H9 (cell line): ENCODE measurements at regions not wholly inside any gene's neighbourhood (a gene's known extent, or its start where the extent isn't known, plus 50 kb on each side); places are given as distances from the start of the nearest gene placed in this dataset.

ENCODE experiments used
- DNase-seq: peaks from one replicate; pipeline ENCODE4 v3.0.0-alpha.2; 2017
- H2AFZ ChIP-seq: one replicate; pipeline ENCODE4 v1.6.1; 2013; ENCODE audit warnings: mild to moderate bottlenecking, low read length, control low read depth, moderate library complexity
- H2AK5ac ChIP-seq: 2 replicates; pipeline ENCODE4 v1.6.1; 2013; ENCODE audit warnings: low read length, control low read depth, mixed read lengths; ENCODE audit not compliant: insufficient read length
- H2BK120ac ChIP-seq: one replicate; pipeline ENCODE4 v1.6.1; 2013; ENCODE audit warnings: low read depth, mild to moderate bottlenecking, low read length, control low read depth, inconsistent platforms; ENCODE audit not compliant: poor library complexity, severe bottlenecking
- H2BK12ac ChIP-seq: 2 replicates; pipeline ENCODE4 v1.6.1; 2013; ENCODE audit warnings: low read length, control low read depth, mixed read lengths, low read depth; ENCODE audit not compliant: insufficient read length
- H2BK15ac ChIP-seq: 2 replicates; pipeline ENCODE4 v1.6.1; 2013; ENCODE audit warnings: low read depth, low read length, control low read depth
- H2BK20ac ChIP-seq: one replicate; pipeline ENCODE4 v1.6.1; 2013; ENCODE audit warnings: low read depth, mild to moderate bottlenecking, low read length, control low read depth, inconsistent platforms; ENCODE audit not compliant: poor library complexity, severe bottlenecking
- H2BK5ac ChIP-seq: 2 replicates; pipeline ENCODE4 v1.6.1; 2013; ENCODE audit warnings: low read length, control low read depth, mixed read lengths; ENCODE audit not compliant: insufficient read length
- H3K14ac ChIP-seq: 2 replicates; pipeline ENCODE4 v1.6.1; 2013; ENCODE audit warnings: low read length, control low read depth; ENCODE audit not compliant: insufficient read depth
- H3K18ac ChIP-seq: 2 replicates; pipeline ENCODE4 v1.6.1; 2013; ENCODE audit warnings: low read depth, mild to moderate bottlenecking, mixed read lengths, low read length, control low read depth; ENCODE audit not compliant: insufficient read length
- H3K23ac ChIP-seq: 2 replicates; pipeline ENCODE4 v1.6.1; 2013; ENCODE audit warnings: low read length, control low read depth, mixed read lengths, low read depth; ENCODE audit not compliant: insufficient read length
- H3K23me2 ChIP-seq: 2 replicates; pipeline ENCODE4 v1.6.1; 2013; ENCODE audit warnings: low read depth, mild to moderate bottlenecking, mixed read lengths, low read length, control low read depth; ENCODE audit not compliant: insufficient read length, poor library complexity, severe bottlenecking
- H3K27ac ChIP-seq: 2 replicates; pipeline ENCODE4 v1.5.1; 2013; ENCODE audit warnings: low read length, control low read depth, mixed read lengths, low read depth; ENCODE audit not compliant: insufficient read length
- H3K27me3 ChIP-seq: 2 replicates; pipeline ENCODE4 v1.6.1; 2013; ENCODE audit warnings: low read length, control low read depth, inconsistent platforms; ENCODE audit not compliant: insufficient read depth
- H3K4ac ChIP-seq: 2 replicates; pipeline ENCODE4 v1.6.1; 2013; ENCODE audit warnings: low read depth, mild to moderate bottlenecking, control low read depth, inconsistent platforms, low read length, moderate library complexity
- H3K4me1 ChIP-seq: 2 replicates; pipeline ENCODE4 v1.6.1; 2013; ENCODE audit warnings: low read length, control low read depth, inconsistent platforms; ENCODE audit not compliant: insufficient read depth
- H3K4me2 ChIP-seq: 2 replicates; pipeline ENCODE4 v1.6.1; 2013; ENCODE audit warnings: low read length, control low read depth, mixed read lengths; ENCODE audit not compliant: insufficient read length, insufficient read depth
- H3K56ac ChIP-seq: 2 replicates; pipeline ENCODE4 v1.6.1; 2013; ENCODE audit warnings: low read depth, mild to moderate bottlenecking, mixed read lengths, low read length, control low read depth; ENCODE audit not compliant: insufficient read length
- H3K79me1 ChIP-seq: 2 replicates; pipeline ENCODE4 v1.6.1; 2013; ENCODE audit warnings: low read depth, mild to moderate bottlenecking, moderate library complexity, low read length, control low read depth, inconsistent platforms; ENCODE audit not compliant: insufficient read depth, poor library complexity, severe bottlenecking
- H3K79me2 ChIP-seq: 2 replicates; pipeline ENCODE4 v1.6.1; 2013; ENCODE audit warnings: low read length, control low read depth, inconsistent platforms; ENCODE audit not compliant: insufficient read depth
- H3K9ac ChIP-seq: 2 replicates; pipeline ENCODE4 v1.6.1; 2013; ENCODE audit warnings: low read length, control low read depth, mixed read lengths; ENCODE audit not compliant: insufficient read length; ENCODE audit errors: extremely low read depth
- H3K9me3 ChIP-seq: one replicate; pipeline ENCODE4 v1.6.1; 2013; ENCODE audit warnings: low read depth, low read length, inconsistent platforms; ENCODE audit not compliant: control insufficient read depth
- H3T11ph ChIP-seq: one replicate; pipeline ENCODE4 v1.6.1; 2013; ENCODE audit warnings: mild to moderate bottlenecking, low read length, control low read depth, inconsistent platforms
- H4K20me1 ChIP-seq: one replicate; pipeline ENCODE4 v1.6.1; 2013; ENCODE audit not compliant: control insufficient read depth, insufficient read length, insufficient read depth
- H4K5ac ChIP-seq: 2 replicates; pipeline ENCODE4 v1.6.1; 2013; ENCODE audit warnings: low read depth, mild to moderate bottlenecking, mixed read lengths, low read length, control low read depth; ENCODE audit not compliant: insufficient read length
- H4K8ac ChIP-seq: replicated peaks from 2 replicates; pipeline ENCODE4 v1.6.1; 2013; ENCODE audit warnings: low read length, control low read depth, mixed read lengths, low read depth; ENCODE audit not compliant: insufficient read length
- H4K91ac ChIP-seq: 2 replicates; pipeline ENCODE4 v1.6.1; 2013; ENCODE audit warnings: low read depth, mild to moderate bottlenecking, moderate library complexity, mixed read lengths, low read length, control low read depth; ENCODE audit not compliant: insufficient read length
- H3K27ac Mint-ChIP-seq, 3 experiments: 2 replicates in 2 of 3; 3 replicates in 1 of 3; pipeline ENCODE4 v1.8.0; 2020 to 2021; ENCODE audit warnings: mixed read lengths in 3 of 3, mild to moderate bottlenecking in 1 of 3, moderate library complexity in 1 of 3
- H3K27me3 Mint-ChIP-seq: 2 replicates; pipeline ENCODE4 v1.8.0; 2021; ENCODE audit warnings: low read depth, mild to moderate bottlenecking, moderate library complexity, mixed read lengths
- H3K36me3 Mint-ChIP-seq, 3 experiments: 2 replicates in 2 of 3; 3 replicates in 1 of 3; pipeline ENCODE4 v1.8.0; 2020 to 2021; ENCODE audit warnings: low read depth in 3 of 3, mixed read lengths in 3 of 3; ENCODE audit not compliant: insufficient read depth in 1 of 3
- H3K4me1 Mint-ChIP-seq, 2 experiments: 2 replicates each; pipeline ENCODE4 v1.8.0; 2020; ENCODE audit warnings: mixed read lengths in 2 of 2
- H3K4me3 Mint-ChIP-seq, 2 experiments: 2 replicates in 1 of 2; 3 replicates in 1 of 2; pipeline ENCODE4 v1.8.0; 2020 to 2021; ENCODE audit warnings: mild to moderate bottlenecking in 2 of 2, mixed read lengths in 2 of 2, moderate library complexity in 1 of 2
- H3K9me3 Mint-ChIP-seq, 2 experiments: 2 replicates in 1 of 2; 3 replicates in 1 of 2; pipeline ENCODE4 v1.8.0; 2020; ENCODE audit warnings: mild to moderate bottlenecking in 2 of 2, mixed read lengths in 2 of 2, moderate library complexity in 1 of 2
- WGBS: extraction: QIAGEN DNeasy Blood & Tissue Kit; methylation state at CpG from one replicate; pipeline ENCODE4 v1.1.7; 2013; ENCODE audit warnings: missing lambda C conversion rate, low lambda C conversion rate, mixed read lengths; ENCODE audit not compliant: insufficient read length; ENCODE audit errors: extremely low coverage; 5-methylcytosine and 5-hydroxymethylcytosine counted together
- TF ChIP-seq, protein P1 (sequence below): fragments of 200-600 bp; sonication (generic); conservative IDR thresholded peaks from 3 replicates; pipeline ENCODE4 v1.8.0; 2021; ENCODE audit warnings: antibody characterized with exemption, mild to moderate bottlenecking

DNA sequence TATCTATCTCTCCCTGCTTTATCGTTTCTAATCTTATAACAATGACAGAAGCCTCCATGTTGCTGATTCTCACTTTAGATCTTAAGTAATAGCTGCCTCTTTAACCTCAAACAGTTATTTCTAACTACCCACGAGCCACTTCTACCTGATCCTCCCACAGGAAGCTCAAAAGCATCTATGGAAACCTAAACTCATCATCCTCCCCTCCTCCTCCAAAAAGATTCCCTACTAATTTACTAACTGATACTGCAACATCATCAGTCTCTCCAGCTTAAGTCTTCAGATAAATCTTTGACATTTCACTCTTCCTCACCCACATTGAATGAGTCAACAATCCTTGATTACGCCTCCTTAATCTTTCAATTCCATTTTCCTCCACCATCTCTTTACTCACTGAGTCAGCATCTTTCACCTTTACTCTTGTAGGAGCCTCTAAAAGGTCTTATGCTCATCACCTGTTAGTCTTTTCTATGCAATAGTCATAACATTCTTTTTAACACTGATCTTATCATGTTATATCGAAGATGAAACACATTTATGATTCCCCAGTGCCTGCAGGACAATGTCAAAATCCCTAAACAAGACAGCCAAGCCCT is 526.7 kb upstream of the CDH4 start:
- Histone ChIP-seq H3K4me2 (no peak overlapping the region), H3K79me1 (no peaks in the 10 kb centered on the region), H4K91ac (no peak overlapping the region), H2AFZ (no peak overlapping the region), H3K56ac (no peak overlapping the region), H2AK5ac (no peak overlapping the region), H4K20me1 (no peaks in the 10 kb centered on the region), H3K79me2 (no peaks in the 10 kb centered on the region), H3K27ac (no peak overlapping the region), H2BK5ac (no peak overlapping the region), H2BK120ac (no peak overlapping the region), H3K23me2 (no peaks in the 10 kb centered on the region), H4K5ac (no peak overlapping the region), H3K23ac (no peak overlapping the region), H2BK20ac (no peak overlapping the region), H3K4me1 (peaks cover 23% of the 10 kb centered on the region; the same call in 1 of the 2 replicates), H3K27me3 (no peaks in the 10 kb centered on the region; the same call in 1 of the 2 replicates), H2BK12ac (no peak overlapping the region), H4K8ac (no peak overlapping the region), H3K14ac (no peak overlapping the region), H3K9me3 (no peaks in the 10 kb centered on the region), H3T11ph (no peak overlapping the region), H3K18ac (no peak overlapping the region), H3K4ac (no peak overlapping the region), H2BK15ac (no peak overlapping the region), H3K9ac (no peak overlapping the region)
- H3K27ac Mint-ChIP-seq, result no peak overlapping the region
- no peak overlapping the region for H3K4me3 Mint-ChIP-seq
- DNase-seq, result no peak
- H3K27me3 Mint-ChIP-seq, result no peaks in the 10 kb centered on the region
- 100% methylated on average over 1 of the region's 4 CpGs for WGBS
- TF ChIP-seq, protein P1, sequence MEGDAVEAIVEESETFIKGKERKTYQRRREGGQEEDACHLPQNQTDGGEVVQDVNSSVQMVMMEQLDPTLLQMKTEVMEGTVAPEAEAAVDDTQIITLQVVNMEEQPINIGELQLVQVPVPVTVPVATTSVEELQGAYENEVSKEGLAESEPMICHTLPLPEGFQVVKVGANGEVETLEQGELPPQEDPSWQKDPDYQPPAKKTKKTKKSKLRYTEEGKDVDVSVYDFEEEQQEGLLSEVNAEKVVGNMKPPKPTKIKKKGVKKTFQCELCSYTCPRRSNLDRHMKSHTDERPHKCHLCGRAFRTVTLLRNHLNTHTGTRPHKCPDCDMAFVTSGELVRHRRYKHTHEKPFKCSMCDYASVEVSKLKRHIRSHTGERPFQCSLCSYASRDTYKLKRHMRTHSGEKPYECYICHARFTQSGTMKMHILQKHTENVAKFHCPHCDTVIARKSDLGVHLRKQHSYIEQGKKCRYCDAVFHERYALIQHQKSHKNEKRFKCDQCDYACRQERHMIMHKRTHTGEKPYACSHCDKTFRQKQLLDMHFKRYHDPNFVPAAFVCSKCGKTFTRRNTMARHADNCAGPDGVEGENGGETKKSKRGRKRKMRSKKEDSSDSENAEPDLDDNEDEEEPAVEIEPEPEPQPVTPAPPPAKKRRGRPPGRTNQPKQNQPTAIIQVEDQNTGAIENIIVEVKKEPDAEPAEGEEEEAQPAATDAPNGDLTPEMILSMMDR, result no peak
- peaks cover 32 to 35% of the 10 kb centered on the region in 2 experiments for H3K4me1 Mint-ChIP-seq
- peaks cover 10% of the 10 kb centered on the region in 2 experiments for H3K9me3 Mint-ChIP-seq
- H3K36me3 Mint-ChIP-seq, result peaks cover 0 to 22% (median 0%) of the 10 kb centered on the region in 3 experiments; a peak in 3 of 7 replicates
